ENCODE measurements at regions not wholly inside any gene's neighbourhood (a gene's known extent, or its start where the extent isn't known, plus 50 kb on each side); places are given as distances from the start of the nearest gene placed in this dataset.
A peak's percentile ranks its signal among the peaks of the same experiment; 100 is the strongest.

DNA sequence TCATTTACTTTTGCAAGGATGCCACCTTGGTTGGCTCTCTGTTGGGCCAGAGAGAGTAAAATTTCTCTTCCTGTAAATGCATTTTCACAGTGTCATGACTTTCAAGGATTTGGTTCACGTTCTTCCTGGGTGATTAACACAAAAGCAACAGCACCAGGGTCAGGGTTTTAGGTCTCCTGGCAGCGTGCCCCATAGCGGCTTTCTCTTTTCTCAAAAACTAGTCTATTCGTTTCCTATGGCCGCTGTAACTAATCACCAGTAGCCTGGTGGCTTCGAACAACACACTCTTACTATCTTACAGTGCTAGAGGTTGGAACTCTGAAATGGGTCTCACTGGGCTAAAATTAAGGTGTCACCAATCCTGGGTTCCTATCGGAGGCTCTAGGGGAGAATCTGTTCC lies 56.3 kb upstream of the ACMSD start:
- intact Hi-C loops (cut with DNase I), result no loop called here
- H3K9me3 ChIP-seq (ENCODE audit: control insufficient read depth, low read length), result no peaks in the 10 kb centered on the region
- H3K27ac ChIP-seq (ENCODE audit: low read length), result no peak overlapping the region
- H3K4me3 ChIP-seq (ENCODE audit: low read length), result no peak overlapping the region
- DNase-seq (no peak), ATAC-seq (no peak)
- no peaks in the 10 kb centered on the region for H3K4me1 ChIP-seq (ENCODE audit: control insufficient read depth, insufficient read depth, low read length)
- no peaks in the 10 kb centered on the region for H3K27me3 ChIP-seq (ENCODE audit: control insufficient read depth, insufficient read depth)
- WGBS, result 85% methylated on average over 7 of the region's 7 CpGs

DNA sequence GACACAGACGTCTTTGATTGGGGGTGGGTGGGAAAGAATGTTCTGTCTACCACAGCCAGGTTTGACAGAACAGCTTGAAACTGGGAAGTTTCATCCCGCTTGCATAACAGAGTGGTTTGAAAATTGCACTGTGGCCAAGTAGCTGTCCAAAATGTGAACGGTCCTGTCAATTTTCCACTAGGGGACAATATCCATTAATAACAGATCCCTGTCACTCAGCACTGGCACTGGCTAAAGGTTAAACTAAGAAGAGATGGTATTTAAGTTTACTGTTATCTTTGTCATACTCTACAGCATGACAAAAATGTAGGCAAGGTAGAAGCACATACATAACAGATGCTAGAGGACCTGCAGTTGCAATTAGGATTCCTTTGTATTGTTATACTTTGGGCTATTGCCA lies 55.6 kb upstream of the ACMSD start:
- Histone ChIP-seq H3K27ac (ENCODE audit: low read length) (no peak overlapping the region), H3K27me3 (ENCODE audit: control insufficient read depth, insufficient read depth) (no peaks in the 10 kb centered on the region), H3K4me1 (ENCODE audit: control insufficient read depth, insufficient read depth, low read length) (no peaks in the 10 kb centered on the region), H3K9me3 (ENCODE audit: control insufficient read depth, low read length) (no peaks in the 10 kb centered on the region), H3K4me3 (ENCODE audit: low read length) (no peak overlapping the region)
- DNase-seq (no peak), ATAC-seq (peak in 1 of 2 donors; percentile 32)
- 49% methylated on average over 3 of the region's 3 CpGs for WGBS
- intact Hi-C loops (cut with DNase I), result no loop called here

DNA sequence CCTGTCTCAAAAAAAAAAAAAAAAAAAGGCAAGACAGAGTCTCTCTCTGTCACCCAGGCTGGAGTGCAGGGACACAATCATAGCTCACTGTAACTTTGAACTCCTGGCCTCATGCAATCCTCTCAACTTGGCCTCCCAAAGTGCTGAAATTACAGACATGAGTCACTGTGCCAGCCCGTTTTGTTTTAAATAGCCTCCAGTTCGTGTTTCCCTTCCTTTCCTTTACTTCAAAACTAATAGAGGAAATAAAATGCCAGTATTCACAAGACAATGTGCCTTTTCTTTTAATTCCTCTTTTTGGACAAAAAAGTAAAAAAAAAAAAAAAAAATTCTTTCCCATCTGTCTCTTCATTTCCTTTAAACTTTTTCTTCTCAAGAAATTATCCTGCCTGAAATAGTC lies 54.5 kb upstream of the ACMSD start:
- H3K27me3 ChIP-seq (ENCODE audit: control insufficient read depth, insufficient read depth), result no peaks in the 10 kb centered on the region
- ATAC-seq, result no peak

DNA sequence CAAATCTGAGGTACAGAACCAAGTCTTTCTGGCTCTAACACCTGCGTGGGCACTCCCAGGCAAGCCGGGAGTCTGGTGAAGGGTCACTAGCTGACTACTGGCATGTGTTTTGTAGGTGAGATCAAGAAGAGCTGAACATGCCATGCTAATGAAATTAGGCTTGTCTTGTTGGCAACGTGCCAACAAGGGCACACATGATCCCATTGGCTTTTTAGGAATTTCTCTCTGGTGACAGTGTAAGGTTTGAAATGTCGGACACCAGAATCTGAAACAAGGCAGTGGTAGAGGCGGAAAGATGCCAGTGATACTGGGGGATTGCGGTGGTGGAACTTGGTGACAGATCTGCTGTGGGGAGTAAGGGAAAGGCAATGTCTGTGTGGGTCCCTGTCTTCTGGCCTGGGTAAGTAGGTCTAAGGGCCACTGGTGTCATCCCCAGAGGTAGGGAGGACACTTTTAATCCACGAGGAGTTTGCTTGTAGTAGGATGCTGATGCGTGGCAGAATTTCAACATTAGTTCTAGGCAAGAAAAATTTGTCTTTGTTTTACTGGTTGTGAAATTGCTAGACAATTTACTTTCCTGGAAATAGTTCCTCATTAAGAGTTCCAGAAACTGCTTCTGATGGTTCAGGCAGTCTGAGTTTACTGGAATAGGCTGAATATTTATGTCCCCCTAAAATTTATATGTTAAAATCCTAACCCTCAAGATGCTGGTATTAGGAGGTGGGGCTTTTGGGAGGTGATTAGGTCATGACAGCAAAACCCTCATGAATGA lies 52.6 kb upstream of the ACMSD start:
- intact Hi-C loops (cut with DNase I), result no loop called here
- no peaks in the 10 kb centered on the region for H3K4me1 ChIP-seq (ENCODE audit: control insufficient read depth, insufficient read depth, low read length)
- no peak overlapping the region for H3K4me3 ChIP-seq (ENCODE audit: low read length)
- ATAC-seq (no peak), DNase-seq (no peak)
- WGBS, result 75% methylated on average over 8 of the region's 8 CpGs
- no peaks in the 10 kb centered on the region for H3K9me3 ChIP-seq (ENCODE audit: control insufficient read depth, low read length)
- H3K27ac ChIP-seq (ENCODE audit: low read length), result no peak overlapping the region
- no peaks in the 10 kb centered on the region for H3K27me3 ChIP-seq (ENCODE audit: control insufficient read depth, insufficient read depth)

More for the DNA sequence above, 54.5 kb upstream of the ACMSD start:
- Histone ChIP-seq H3K9me3 (ENCODE audit: control insufficient read depth, low read length) (no peaks in the 10 kb centered on the region), H3K4me1 (ENCODE audit: control insufficient read depth, insufficient read depth, low read length) (no peaks in the 10 kb centered on the region), H3K27ac (ENCODE audit: low read length) (no peak overlapping the region), H3K4me3 (ENCODE audit: low read length) (no peak overlapping the region)
- DNase-seq, result no peak
- intact Hi-C loops (cut with DNase I), result no loop called here
- 51% methylated on average over 2 of the region's 2 CpGs for WGBS

DNA sequence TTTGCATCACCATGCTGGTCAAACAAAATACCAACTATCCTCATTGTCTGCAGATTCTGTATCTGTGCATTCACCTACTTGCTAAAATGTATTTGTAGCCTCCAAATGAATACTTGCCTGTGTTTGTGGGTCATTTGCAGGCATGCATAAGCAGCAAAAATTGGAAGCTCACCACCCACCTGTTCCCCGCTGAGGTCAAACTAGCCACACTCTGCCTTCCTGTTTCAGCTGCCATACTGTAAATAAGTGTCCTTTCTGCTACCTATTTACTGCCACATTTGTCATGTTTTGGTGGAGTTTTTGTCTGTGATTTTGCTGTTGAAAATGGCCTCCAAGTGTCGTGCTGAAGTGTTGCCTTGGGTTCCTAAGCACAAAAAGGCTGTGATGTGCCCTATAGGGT lies 50.0 kb upstream of the ACMSD start:
- H3K27me3 ChIP-seq (ENCODE audit: control insufficient read depth, insufficient read depth), result no peaks in the 10 kb centered on the region
- no peaks in the 10 kb centered on the region for H3K4me1 ChIP-seq (ENCODE audit: control insufficient read depth, insufficient read depth, low read length)
- ATAC-seq (no peak), DNase-seq (no peak)
- no peak overlapping the region for H3K27ac ChIP-seq (ENCODE audit: low read length)
- no peak overlapping the region for H3K4me3 ChIP-seq (ENCODE audit: low read length)
- H3K9me3 ChIP-seq (ENCODE audit: control insufficient read depth, low read length), result no peaks in the 10 kb centered on the region
- intact Hi-C loops (cut with DNase I), result no loop called here
- WGBS, result 88% methylated on average over 2 of the region's 2 CpGs

All from right cardiac atrium (tissue), 5 donors.